GM12875 (cell line): ENCODE measurements at regions not wholly inside any gene's neighbourhood (a gene's known extent, or its start where the extent isn't known, plus 50 kb on each side); places are given as distances from the start of the nearest gene placed in this dataset.

Experiments used
- H3K4me3 ChIP-seq: one replicate; pipeline ENCODE4 v1.5.1; 2011; ENCODE audit warnings: low read depth, low read length, control low read depth
- TF ChIP-seq, protein P1 (sequence below): IDR thresholded peaks from 2 replicates; pipeline ENCODE4 v1.5.1; 2011; ENCODE audit warnings: low read depth, mild to moderate bottlenecking, control low read depth, inconsistent platforms, low read length, moderate library complexity, borderline replicate concordance; ENCODE audit not compliant: insufficient read depth

DNA sequence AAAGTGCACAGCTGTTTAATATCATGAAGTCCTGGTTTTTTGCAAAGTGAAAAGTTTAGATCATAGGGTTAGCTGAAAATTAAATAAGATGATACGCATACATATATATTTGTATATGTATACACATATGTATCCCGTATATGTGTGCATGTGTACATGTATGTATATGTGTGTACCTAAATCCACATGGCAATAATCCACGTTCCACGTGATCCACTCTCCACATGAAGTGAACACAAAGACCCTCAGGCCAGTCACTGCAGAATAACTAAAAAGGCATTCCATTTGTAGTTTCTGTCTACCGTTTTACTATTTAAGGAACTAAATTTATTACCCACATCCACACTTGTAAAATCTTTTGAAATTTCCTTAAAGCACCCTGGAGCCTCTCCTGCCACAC is 294.9 kb downstream of the FOXA2 start:
- TF ChIP-seq, protein P1, sequence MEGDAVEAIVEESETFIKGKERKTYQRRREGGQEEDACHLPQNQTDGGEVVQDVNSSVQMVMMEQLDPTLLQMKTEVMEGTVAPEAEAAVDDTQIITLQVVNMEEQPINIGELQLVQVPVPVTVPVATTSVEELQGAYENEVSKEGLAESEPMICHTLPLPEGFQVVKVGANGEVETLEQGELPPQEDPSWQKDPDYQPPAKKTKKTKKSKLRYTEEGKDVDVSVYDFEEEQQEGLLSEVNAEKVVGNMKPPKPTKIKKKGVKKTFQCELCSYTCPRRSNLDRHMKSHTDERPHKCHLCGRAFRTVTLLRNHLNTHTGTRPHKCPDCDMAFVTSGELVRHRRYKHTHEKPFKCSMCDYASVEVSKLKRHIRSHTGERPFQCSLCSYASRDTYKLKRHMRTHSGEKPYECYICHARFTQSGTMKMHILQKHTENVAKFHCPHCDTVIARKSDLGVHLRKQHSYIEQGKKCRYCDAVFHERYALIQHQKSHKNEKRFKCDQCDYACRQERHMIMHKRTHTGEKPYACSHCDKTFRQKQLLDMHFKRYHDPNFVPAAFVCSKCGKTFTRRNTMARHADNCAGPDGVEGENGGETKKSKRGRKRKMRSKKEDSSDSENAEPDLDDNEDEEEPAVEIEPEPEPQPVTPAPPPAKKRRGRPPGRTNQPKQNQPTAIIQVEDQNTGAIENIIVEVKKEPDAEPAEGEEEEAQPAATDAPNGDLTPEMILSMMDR, result no peak
- no peak overlapping the region for H3K4me3 ChIP-seq

DNA sequence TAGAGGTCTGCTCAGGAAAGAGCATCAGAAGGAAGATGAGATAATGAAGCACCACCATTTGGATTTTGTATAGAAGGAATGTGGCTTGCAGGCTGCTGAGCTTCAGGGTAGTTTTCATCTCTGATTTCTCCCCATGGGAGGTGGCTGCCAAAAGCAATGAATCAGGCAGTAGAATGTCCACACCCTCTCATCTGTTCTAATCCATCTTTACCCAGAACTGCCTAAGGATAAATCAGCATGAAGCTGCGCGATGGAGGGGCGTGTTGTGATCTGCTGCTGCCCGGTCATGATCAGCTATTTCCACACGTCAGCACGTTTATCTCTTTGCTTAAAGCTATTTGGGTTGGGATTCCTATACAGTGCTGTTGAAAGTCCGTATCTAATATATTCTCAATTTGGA is 295.4 kb downstream of the FOXA2 start:
- TF ChIP-seq, protein P1, result no peak

DNA sequence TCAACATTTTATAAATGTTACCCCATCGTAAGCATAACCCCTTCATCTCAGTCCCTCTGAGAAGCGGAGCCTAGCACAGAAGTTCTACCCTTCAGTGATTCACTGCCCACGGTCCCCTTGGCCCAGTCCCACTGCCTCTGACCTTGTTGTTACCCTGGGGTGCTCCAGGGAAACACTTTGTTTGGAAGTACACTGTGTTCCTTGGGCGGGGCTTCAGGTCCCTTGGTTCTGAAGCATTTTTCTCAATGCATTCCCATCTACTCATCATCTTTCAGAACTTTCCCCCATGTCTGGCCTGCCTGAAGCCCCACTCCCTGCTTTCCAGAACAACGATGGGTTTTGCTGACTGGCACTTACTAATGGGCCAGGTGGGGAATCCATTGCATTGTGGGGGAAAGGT is 296.2 kb downstream of the FOXA2 start:
- TF ChIP-seq, protein P1, result no peak
- H3K4me3 ChIP-seq, result no peak overlapping the region

More for the DNA sequence above, 295.4 kb downstream of the FOXA2 start:
- H3K4me3 ChIP-seq, result no peak overlapping the region

DNA sequence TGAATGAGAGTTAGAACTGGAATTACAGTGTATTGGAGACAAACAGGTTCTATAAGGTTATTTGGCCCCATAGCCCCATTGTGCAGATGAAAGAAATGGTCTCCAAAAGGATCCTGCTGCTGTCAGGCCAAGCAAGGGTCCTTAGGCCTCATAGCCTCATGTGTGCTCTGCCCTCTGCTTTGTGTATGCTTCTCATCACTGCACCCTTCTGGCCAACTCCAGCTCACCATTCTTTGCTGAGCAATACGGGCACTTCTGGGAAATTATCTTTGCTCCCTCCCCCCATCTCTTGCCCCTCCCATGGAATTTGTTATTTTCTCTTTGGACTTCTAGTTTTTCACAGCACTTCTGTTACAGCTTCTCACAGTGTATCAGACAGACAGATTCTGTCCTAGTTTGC is 298.8 kb downstream of the FOXA2 start:
- TF ChIP-seq, protein P1, result no peak
- no peak overlapping the region for H3K4me3 ChIP-seq

DNA sequence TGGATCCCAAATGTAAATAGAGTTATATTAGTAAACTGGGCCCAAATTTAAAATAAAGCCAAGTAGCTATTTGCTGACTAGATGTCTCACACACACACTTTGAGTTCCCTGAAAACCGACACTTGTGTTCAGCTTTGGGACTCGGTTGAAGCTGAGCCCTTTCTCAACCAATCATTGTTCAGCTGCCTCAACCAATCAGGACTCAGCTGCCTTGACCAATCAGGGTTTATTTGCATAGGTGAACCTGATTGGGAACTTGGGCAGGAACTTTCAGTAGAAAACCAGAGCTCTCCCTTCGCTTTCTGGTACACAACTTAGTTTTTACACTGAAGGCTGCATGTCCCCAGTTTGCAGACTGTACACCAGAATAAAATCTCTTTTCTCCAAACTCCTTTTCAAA is 301.7 kb downstream of the FOXA2 start:
- TF ChIP-seq, protein P1, result no peak
- H3K4me3 ChIP-seq, result no peak overlapping the region

DNA sequence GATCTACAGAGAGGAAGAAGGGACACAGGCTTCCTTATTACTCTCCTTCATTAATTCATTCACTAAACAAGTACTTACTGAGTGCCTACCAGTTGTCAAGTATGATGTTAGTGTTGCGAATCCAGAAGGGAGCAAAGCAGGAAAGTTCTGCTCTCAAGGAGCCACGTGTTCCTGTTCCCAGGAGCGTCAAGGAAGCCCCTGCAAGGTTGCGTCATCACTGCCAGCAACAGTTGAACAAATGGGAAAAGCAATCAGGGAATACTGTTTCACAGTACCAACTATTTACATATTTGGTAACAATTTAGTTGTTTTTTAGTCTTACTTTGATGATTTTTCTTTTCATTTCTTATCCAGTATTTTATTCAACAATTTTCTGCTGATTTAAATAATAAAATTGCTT is 310.0 kb downstream of the FOXA2 start:
- no peak overlapping the region for H3K4me3 ChIP-seq
- TF ChIP-seq, protein P1, result no peak

DNA sequence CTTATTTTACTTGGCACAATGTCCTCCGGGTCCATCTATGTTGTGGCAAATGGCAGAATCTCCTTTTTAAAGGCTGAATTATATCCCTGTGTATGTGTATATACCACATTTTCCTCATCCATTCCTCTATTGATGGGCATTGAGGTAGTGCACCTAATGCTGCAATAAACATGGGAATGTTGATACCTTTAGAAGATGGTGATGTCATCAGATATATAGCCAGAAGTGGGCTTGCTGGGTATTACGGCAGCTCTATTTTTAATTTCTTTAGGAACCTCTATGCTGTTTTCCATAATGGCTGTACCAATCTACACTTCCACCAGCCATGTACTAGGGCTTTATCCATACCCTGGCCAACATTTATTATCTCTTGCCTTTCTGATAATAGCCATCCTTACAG is 315.7 kb downstream of the FOXA2 start:
- TF ChIP-seq, protein P1, result no peak
- H3K4me3 ChIP-seq, result no peak overlapping the region
